Ascending aorta (tissue), 2 donors: ENCODE measurements at regions not wholly inside any gene's neighbourhood (a gene's known extent, or its start where the extent isn't known, plus 50 kb on each side); places are given as distances from the start of the nearest gene placed in this dataset.

Experiments
- DNase-seq, 2 donors: peaks; one replicate each; pipeline ENCODE4 v3.0.0-alpha.2; 2019; ENCODE audit warnings: low spot score in 2 of 2
- H3K27ac ChIP-seq, 2 donors: fragments of 200-600 bp; sonication (generic); one replicate each; pipeline ENCODE4 v1.5.1; 2016 to 2017; ENCODE audit warnings: mild to moderate bottlenecking in 1 of 2
- H3K27me3 ChIP-seq: fragments of 200-600 bp; sonication (generic); one replicate; pipeline ENCODE4 v1.5.1; 2017
- H3K36me3 ChIP-seq, 2 donors: fragments of 200-600 bp; sonication (generic); one replicate each; pipeline ENCODE4 v1.5.1; 2016
- H3K4me1 ChIP-seq, 2 donors: fragments of 200-600 bp; sonication (generic); one replicate each; pipeline ENCODE4 v1.5.1; 2016 to 2017; ENCODE audit warnings: mild to moderate bottlenecking in 1 of 2
- H3K4me3 ChIP-seq, 2 donors: fragments of 200-600 bp; sonication (generic); one replicate each; pipeline ENCODE4 v1.5.1; 2016 to 2017; ENCODE audit warnings: mild to moderate bottlenecking in 1 of 2
- H3K9me3 ChIP-seq, 2 donors: fragments of 200-600 bp; sonication (generic); one replicate each; pipeline ENCODE4 v1.5.1; 2016
- intact Hi-C: fragments of 100-400 bp; cut with DNase I; formaldehyde crosslinking; loops from one replicate; pipeline ENCODE4 v1.15.1; 2023
- TF ChIP-seq, protein P1 (sequence below), 3 experiments: fragments of 200-600 bp in 2 of 3; fragments of 450-650 bp in 1 of 3; sonication (generic) in 2 of 3; IDR thresholded peaks; one replicate each; pipeline ENCODE4 v1.5.1; 2016 to 2019; ENCODE audit warnings: antibody characterized with exemption in 3 of 3, mild to moderate bottlenecking in 1 of 3, moderate library complexity in 1 of 3

- H3K27ac ChIP-seq = peak overlapping the region; percentile 46 to 66
- H3K4me1 ChIP-seq = peaks cover 0 to 12% of the 10 kb centered on the region in 2 donors
- no peak for DNase-seq
- no peaks in the 10 kb centered on the region for H3K36me3 ChIP-seq
- TF ChIP-seq, protein P1, sequence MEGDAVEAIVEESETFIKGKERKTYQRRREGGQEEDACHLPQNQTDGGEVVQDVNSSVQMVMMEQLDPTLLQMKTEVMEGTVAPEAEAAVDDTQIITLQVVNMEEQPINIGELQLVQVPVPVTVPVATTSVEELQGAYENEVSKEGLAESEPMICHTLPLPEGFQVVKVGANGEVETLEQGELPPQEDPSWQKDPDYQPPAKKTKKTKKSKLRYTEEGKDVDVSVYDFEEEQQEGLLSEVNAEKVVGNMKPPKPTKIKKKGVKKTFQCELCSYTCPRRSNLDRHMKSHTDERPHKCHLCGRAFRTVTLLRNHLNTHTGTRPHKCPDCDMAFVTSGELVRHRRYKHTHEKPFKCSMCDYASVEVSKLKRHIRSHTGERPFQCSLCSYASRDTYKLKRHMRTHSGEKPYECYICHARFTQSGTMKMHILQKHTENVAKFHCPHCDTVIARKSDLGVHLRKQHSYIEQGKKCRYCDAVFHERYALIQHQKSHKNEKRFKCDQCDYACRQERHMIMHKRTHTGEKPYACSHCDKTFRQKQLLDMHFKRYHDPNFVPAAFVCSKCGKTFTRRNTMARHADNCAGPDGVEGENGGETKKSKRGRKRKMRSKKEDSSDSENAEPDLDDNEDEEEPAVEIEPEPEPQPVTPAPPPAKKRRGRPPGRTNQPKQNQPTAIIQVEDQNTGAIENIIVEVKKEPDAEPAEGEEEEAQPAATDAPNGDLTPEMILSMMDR (IDR thresholded peaks at IDR 0.05) = no peak
- H3K4me3 ChIP-seq = peak overlapping the region in 1 of 2 donors; percentile 50
- intact Hi-C loops = loop anchor here (5.0 kb wide), 1 partner anchor 69 kb away; no protein-coding TSS in a partner anchor
- no peaks in the 10 kb centered on the region for H3K9me3 ChIP-seq
- H3K27me3 ChIP-seq = no peaks in the 10 kb centered on the region
Measured at GRCh38 chr6:2562721-2563451, 187.8 kb downstream of the MYLK4 start.

- intact Hi-C loops = loop anchor here (5.0 kb wide), 1 partner anchor 71 kb away; no protein-coding TSS in a partner anchor
- Histone ChIP-seq H3K4me1 (peaks cover 0 to 12% of the 10 kb centered on the region in 2 donors), H3K36me3 (no peaks in the 10 kb centered on the region), H3K27me3 (no peaks in the 10 kb centered on the region), H3K9me3 (no peaks in the 10 kb centered on the region), H3K27ac (peak overlapping the region; percentile 62 to 71), H3K4me3 (peak overlapping the region in 1 of 2 donors; percentile 4)
- TF ChIP-seq, protein P1 (IDR thresholded peaks at IDR 0.05) = no peak
- no peak for DNase-seq
Measured at GRCh38 chr6:2560917-2561698, 189.6 kb downstream of the MYLK4 start.

- intact Hi-C loops = loop anchor here (5.0 kb wide), 1 partner anchor 72 kb away; no protein-coding TSS in a partner anchor
- H3K4me1 ChIP-seq = peaks cover 0 to 12% of the 10 kb centered on the region in 2 donors
- no peaks in the 10 kb centered on the region for H3K27me3 ChIP-seq
- H3K36me3 ChIP-seq = no peaks in the 10 kb centered on the region
- H3K27ac ChIP-seq = peak overlapping the region; percentile 62 to 71
- no peak for DNase-seq
- TF ChIP-seq, protein P1 (IDR thresholded peaks at IDR 0.05) = peak in 1 of 3 experiments; percentile 13
- H3K9me3 ChIP-seq = no peaks in the 10 kb centered on the region
- peak overlapping the region in 1 of 2 donors; percentile 4 for H3K4me3 ChIP-seq
Measured at GRCh38 chr6:2560140-2560818, 190.4 kb downstream of the MYLK4 start.

DNA sequence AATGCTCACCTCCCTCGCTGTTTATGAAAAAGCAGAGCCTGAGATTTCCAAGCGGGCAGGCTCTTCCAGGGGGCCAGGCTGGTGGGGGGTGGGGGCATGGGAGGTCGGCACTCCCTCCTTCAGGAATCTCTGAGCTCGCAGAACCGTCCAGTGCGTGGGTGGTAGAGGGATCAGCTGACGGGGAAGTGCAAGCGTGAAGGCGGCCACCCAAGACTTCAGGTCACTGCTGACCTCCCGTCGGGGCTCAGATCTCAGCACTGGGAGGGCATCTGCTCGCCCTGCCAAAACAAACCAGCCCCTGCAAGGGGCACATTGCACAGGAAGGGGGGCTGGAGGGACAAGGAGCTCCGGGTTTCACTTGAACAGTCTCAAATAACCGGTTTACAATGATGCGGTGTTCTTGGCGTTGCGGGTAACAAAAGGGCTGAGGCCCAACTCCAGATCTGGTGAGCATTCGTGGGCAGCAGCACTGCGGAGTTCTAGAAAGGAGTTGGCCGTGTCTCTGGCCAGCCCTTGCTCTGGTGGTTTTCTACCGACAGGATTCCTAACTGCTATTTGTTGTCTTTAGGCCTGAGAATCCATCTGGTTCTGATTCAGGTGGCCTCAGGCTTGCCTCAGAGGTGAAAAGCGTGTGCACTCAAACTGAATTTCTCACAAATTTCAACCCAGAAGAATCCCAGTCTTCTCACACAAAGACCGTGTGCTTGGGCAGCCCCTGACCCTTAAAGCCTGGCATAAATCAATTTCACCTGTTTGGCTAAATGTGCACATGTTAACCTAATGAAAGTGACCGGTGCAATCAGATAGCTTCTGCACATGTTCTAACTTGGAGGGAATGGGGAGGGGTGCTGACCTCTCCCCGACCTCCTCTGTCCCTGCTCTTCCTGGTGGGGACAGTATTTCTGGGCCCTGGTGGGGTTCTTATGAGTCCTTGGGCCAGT, 191.6 kb downstream of the MYLK4 start:
- TF ChIP-seq, protein P1 (IDR thresholded peaks at IDR 0.05) = no peak
- Histone ChIP-seq H3K36me3 (no peaks in the 10 kb centered on the region), H3K4me1 (peaks cover 0 to 12% of the 10 kb centered on the region in 2 donors), H3K27me3 (no peaks in the 10 kb centered on the region), H3K4me3 (no peak overlapping the region), H3K27ac (no peak overlapping the region), H3K9me3 (no peaks in the 10 kb centered on the region)
- intact Hi-C loops = no loop called here
- no peak for DNase-seq
